Right atrium auricular region (tissue), 2 donors: ENCODE measurements at regions not wholly inside any gene's neighbourhood (a gene's known extent, or its start where the extent isn't known, plus 50 kb on each side); places are given as distances from the start of the nearest gene placed in this dataset.

Source experiments
- DNase-seq: peaks from one replicate; pipeline ENCODE4 v3.0.0-alpha.2; 2019; ENCODE audit warnings: low spot score
- H3K27ac ChIP-seq, 2 donors: fragments of 200-600 bp; sonication (generic); 1 replicate in 1 of 2; 2 replicates in 1 of 2; pipeline ENCODE4 v1.5.1; 2016 to 2019
- H3K27me3 ChIP-seq, 2 donors: fragments of 200-600 bp; sonication (generic); one replicate each; pipeline versions ENCODE4 v1.5.1 to v1.6.0; 2017 to 2019
- H3K36me3 ChIP-seq: fragments of 200-600 bp; sonication (generic); one replicate; pipeline ENCODE4 v1.5.1; 2016
- H3K4me1 ChIP-seq, 2 donors: fragments of 200-600 bp; sonication (generic); one replicate each; pipeline versions ENCODE4 v1.5.1 to v1.6.0; 2017 to 2019
- H3K4me3 ChIP-seq, 2 donors: fragments of 200-600 bp; sonication (generic); 1 replicate in 1 of 2; 2 replicates in 1 of 2; pipeline ENCODE4 v1.5.1; 2017 to 2019; ENCODE audit warnings: mild to moderate bottlenecking in 1 of 2, moderate library complexity in 1 of 2
- H3K9me3 ChIP-seq, 2 donors: fragments of 200-600 bp; sonication (generic); one replicate each; pipeline ENCODE4 v1.5.1; 2019
- TF ChIP-seq, protein P1 (sequence below), 2 donors: fragments of 200-600 bp; sonication (generic); IDR thresholded peaks; one replicate each; pipeline ENCODE4 v1.5.1; 2019; ENCODE audit warnings: antibody characterized with exemption in 2 of 2

DNA sequence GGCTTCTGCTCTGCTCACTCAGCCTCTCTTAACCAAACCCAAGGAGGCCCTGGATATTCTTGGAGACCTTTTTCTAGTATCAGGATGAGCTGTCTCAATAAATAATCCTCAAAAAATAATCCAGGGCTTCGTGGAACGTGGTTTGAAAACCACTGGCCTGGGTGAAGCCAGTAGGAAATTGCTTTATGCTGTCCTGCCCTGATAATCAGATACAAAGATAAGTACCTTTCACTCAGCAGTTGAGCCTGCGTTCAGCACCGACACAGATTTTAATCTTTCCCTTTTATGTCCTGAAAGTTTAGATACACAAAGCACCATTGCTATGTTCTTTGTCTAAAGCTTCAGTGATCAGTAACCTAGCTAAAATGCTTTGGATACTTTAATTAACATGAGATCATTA lies 460.0 kb downstream of the RFC3 start:
- H3K4me3 ChIP-seq = no peak overlapping the region
- no peaks in the 10 kb centered on the region for H3K4me1 ChIP-seq
- no peaks in the 10 kb centered on the region for H3K36me3 ChIP-seq
- H3K27ac ChIP-seq = no peak overlapping the region
- DNase-seq = no peak
- no peaks in the 10 kb centered on the region for H3K27me3 ChIP-seq
- TF ChIP-seq, protein P1, sequence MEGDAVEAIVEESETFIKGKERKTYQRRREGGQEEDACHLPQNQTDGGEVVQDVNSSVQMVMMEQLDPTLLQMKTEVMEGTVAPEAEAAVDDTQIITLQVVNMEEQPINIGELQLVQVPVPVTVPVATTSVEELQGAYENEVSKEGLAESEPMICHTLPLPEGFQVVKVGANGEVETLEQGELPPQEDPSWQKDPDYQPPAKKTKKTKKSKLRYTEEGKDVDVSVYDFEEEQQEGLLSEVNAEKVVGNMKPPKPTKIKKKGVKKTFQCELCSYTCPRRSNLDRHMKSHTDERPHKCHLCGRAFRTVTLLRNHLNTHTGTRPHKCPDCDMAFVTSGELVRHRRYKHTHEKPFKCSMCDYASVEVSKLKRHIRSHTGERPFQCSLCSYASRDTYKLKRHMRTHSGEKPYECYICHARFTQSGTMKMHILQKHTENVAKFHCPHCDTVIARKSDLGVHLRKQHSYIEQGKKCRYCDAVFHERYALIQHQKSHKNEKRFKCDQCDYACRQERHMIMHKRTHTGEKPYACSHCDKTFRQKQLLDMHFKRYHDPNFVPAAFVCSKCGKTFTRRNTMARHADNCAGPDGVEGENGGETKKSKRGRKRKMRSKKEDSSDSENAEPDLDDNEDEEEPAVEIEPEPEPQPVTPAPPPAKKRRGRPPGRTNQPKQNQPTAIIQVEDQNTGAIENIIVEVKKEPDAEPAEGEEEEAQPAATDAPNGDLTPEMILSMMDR (IDR thresholded peaks at IDR 0.05) = no peak
- H3K9me3 ChIP-seq = no peaks in the 10 kb centered on the region

DNA sequence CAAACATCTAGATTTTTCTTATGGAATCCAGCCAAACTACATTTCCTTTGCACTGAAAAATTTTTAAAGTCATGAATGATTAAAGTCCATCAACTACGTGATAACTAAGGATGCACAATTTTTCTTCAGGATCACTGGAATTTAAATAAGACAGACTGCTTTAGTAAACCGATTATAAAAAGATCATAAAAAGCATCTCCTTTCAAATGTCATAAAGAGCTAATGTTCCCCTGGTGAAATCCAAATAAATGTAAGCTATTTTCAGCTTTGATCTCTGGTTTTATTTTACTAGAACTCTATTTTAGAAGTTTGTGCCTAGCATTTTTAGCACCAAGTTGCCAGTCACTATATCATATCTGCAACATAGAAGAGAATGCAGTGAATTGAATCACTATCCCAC lies 460.8 kb downstream of the RFC3 start:
- Histone ChIP-seq H3K9me3 (peaks cover 0 to 7% of the 10 kb centered on the region in 2 donors), H3K4me3 (no peak overlapping the region), H3K27me3 (no peaks in the 10 kb centered on the region), H3K27ac (no peak overlapping the region), H3K36me3 (no peaks in the 10 kb centered on the region), H3K4me1 (no peaks in the 10 kb centered on the region)
- TF ChIP-seq, protein P1 (IDR thresholded peaks at IDR 0.05) = no peak
- no peak for DNase-seq

DNA sequence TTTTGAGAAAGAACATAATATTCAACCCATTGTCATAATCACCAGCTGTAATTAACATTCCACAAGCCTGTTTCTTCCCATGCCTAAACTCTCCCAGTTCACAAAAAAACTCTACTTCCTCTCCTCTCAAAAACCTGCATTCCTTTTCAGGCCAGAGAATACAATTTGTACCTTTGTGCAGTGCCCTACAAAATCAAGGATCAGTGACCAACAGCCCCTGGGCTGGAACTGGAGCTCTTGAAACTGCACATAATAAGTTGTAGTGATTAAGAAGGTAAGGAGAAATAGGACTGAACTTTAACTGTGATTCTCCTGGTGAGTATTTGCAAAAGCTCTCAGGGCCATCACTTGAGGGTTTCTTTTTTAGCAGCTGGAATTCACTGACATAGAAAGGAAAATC lies 472.7 kb downstream of the RFC3 start:
- no peak overlapping the region for H3K27ac ChIP-seq
- H3K36me3 ChIP-seq = no peaks in the 10 kb centered on the region
- no peak overlapping the region for H3K4me3 ChIP-seq
- no peaks in the 10 kb centered on the region for H3K27me3 ChIP-seq
- no peaks in the 10 kb centered on the region for H3K4me1 ChIP-seq
- no peaks in the 10 kb centered on the region for H3K9me3 ChIP-seq
- TF ChIP-seq, protein P1 (IDR thresholded peaks at IDR 0.05) = no peak
- DNase-seq = no peak

DNA sequence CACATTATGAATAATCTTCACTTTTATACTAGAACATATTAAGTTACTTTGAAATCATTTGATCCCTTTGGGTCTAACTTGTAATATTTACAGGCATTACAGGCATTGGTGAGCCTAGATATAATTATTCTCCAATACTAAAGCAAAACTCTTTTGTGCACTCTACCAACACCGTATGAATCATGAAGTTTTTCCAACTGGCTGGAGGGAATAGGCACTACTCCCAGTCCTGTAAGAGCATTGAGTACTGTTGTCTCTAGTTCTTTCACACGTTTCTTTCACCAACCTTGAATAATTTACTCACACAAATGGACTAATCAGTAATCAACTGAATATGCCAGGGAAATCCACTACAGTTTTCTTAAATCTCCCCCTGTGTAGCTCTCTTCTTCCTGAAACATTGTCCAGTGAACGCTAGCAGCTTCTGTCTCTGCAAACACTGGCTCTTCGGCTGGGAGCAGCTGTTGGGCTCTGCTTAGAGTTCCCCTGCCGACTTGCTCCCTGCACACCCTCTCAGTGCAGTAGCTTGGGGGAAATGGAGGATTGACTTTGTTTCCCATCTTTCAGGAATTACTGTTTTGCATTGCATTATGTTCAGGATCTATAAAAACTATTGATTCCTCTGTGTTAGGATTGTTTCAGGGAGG lies 476.7 kb downstream of the RFC3 start:
- Histone ChIP-seq H3K4me3 (no peak overlapping the region), H3K9me3 (no peaks in the 10 kb centered on the region), H3K36me3 (no peaks in the 10 kb centered on the region), H3K4me1 (no peaks in the 10 kb centered on the region), H3K27ac (no peak overlapping the region), H3K27me3 (no peaks in the 10 kb centered on the region)
- no peak for DNase-seq
- TF ChIP-seq, protein P1 (IDR thresholded peaks at IDR 0.05) = no peak

DNA sequence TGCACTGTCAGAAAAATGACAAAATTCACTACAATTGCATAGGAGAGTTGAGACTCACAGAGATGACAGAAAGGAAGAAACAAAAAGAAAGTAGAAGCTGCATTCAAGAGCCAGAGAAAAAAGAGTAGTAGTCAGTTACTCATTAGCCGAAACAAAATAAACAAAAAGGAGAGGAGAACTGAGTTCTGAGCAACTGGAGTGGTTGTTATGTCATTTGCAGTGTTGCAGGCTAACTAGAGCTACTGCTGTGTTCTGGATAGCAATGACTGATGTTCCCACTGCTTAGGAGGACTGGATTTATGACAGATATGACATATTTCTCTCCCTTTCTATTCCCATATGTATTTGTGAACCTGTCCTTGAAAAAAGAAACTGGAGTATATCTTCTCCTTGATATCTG lies 482.6 kb downstream of the RFC3 start:
- Histone ChIP-seq H3K4me1 (no peaks in the 10 kb centered on the region), H3K4me3 (no peak overlapping the region), H3K27ac (no peak overlapping the region), H3K27me3 (no peaks in the 10 kb centered on the region), H3K9me3 (peaks cover 0 to 12% of the 10 kb centered on the region in 2 donors), H3K36me3 (no peaks in the 10 kb centered on the region)
- DNase-seq = no peak
- TF ChIP-seq, protein P1 (IDR thresholded peaks at IDR 0.05) = no peak

DNA sequence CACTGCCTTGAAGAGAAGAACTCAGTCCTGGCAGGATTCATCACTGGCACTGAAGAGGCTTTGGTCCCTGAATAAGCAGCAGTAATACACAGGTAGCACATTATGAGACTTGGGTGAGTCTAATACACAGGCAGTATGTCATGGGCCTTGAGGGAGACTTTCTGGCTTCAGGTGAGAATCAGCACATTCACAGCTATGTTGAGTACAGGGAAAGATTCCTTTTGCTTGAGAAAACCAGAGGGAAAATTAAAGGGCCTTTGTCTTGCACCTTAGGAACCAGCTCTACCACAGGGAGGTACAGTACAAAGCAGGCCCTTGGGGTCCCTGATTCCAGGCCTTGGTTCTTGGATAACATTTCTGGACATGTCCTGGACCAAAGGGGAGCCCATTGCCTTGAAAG lies 484.6 kb downstream of the RFC3 start:
- Histone ChIP-seq H3K36me3 (no peaks in the 10 kb centered on the region), H3K4me1 (no peaks in the 10 kb centered on the region), H3K27me3 (no peaks in the 10 kb centered on the region), H3K27ac (no peak overlapping the region), H3K9me3 (peaks cover 0 to 12% of the 10 kb centered on the region in 2 donors), H3K4me3 (no peak overlapping the region)
- TF ChIP-seq, protein P1 (IDR thresholded peaks at IDR 0.05) = no peak
- DNase-seq = no peak
